ENCODE measurements at regions not wholly inside any gene's neighbourhood (a gene's known extent, or its start where the extent isn't known, plus 50 kb on each side); places are given as distances from the start of the nearest gene placed in this dataset.

DNA sequence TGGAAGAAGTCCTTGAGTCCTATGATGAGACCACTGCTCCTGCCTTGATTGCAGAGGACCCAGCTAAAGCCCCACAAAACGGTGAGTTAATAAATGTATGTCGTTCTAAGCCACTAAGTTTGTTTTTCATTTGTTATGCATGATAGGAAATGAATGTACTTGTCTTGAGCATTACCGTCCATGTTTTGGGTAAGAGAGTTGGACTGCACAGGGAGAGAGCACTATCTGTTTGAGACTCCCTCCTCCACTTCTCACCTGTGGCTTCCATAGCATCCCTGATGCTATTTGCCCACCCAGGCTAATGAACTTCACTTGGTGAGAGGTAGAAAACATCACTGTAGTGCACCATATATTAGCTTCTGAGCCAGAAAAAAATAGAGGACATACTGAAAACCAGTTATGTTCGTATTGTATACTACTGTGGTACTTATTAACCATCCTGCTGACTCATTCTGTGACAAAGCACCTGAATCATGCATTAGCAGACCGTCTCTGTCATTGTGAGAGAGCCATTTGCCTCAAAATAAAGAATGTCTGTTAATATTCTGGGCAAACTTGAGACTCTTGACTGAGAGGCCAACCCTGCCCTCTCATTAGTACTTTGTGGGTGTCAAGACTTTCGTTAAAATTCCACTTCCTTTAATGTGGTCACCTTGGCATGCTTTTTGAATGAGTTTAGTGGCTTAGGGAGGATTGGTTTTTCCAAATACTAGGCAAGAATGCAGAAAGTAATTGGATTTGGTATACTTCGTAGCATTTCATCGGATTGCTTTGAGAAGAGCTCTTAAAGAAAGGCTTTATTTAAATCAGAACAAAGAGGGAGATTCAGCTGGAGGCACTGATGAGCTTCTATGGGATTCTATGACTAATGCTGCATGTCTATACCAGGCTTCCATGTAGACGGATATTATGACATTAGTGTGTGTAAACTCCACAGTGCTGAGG lies 99.3 kb upstream of the GRPR start:
- Histone ChIP-seq H3K9me3 (no peaks in the 10 kb centered on the region), H3K4me3 (replicated peaks in 1 of 3) (no peak overlapping the region), H3K4me1 (no peaks in the 10 kb centered on the region), H3K27me3 (no peaks in the 10 kb centered on the region), H3K36me3 (no peaks in the 10 kb centered on the region), H3K27ac (no peak overlapping the region)
- 61 to 74% methylated on average over 8 to 9 of the region's 9 CpGs for WGBS, 2 donors
- intact Hi-C loops (cut with DNase I), result no loop called here
- no peak for TF ChIP-seq POLR2A (IDR thresholded peaks at IDR 0.05)
- no peak for TF ChIP-seq CTCF (IDR thresholded peaks at IDR 0.05)
- no peak for DNase-seq

GRCh38 chrX:16022580-16023200 lies 100.7 kb upstream of the GRPR start:
- intact Hi-C loops (cut with DNase I), result no loop called here
- no peak for TF ChIP-seq POLR2A (IDR thresholded peaks at IDR 0.05)
- no peak for TF ChIP-seq CTCF (IDR thresholded peaks at IDR 0.05)
- Histone ChIP-seq H3K9me3 (no peaks in the 10 kb centered on the region), H3K36me3 (no peaks in the 10 kb centered on the region), H3K27ac (no peak overlapping the region), H3K4me1 (no peaks in the 10 kb centered on the region), H3K4me3 (replicated peaks in 1 of 3) (no peak overlapping the region), H3K27me3 (no peaks in the 10 kb centered on the region)
- no peak for DNase-seq
- WGBS, 2 donors, result 74 to 86% methylated on average over 1 of the region's 1 CpG

GRCh38 chrX:16018291-16018690 lies 105.1 kb upstream of the GRPR start:
- Histone ChIP-seq H3K27me3 (no peaks in the 10 kb centered on the region), H3K9me3 (no peaks in the 10 kb centered on the region), H3K4me3 (replicated peaks in 1 of 3) (no peak overlapping the region), H3K27ac (no peak overlapping the region), H3K4me1 (no peaks in the 10 kb centered on the region), H3K36me3 (no peaks in the 10 kb centered on the region)
- DNase-seq, result no peak
- TF ChIP-seq POLR2A (IDR thresholded peaks at IDR 0.05), result no peak
- TF ChIP-seq CTCF (IDR thresholded peaks at IDR 0.05), result no peak
- intact Hi-C loops (cut with DNase I), result no loop called here

- DNase-seq, result no peak
- intact Hi-C loops (cut with DNase I), result no loop called here
- no peaks in the 10 kb centered on the region for H3K36me3 ChIP-seq
- H3K27ac ChIP-seq, result no peak overlapping the region
- H3K4me3 ChIP-seq (replicated peaks in 1 of 3), result no peak overlapping the region
- no peaks in the 10 kb centered on the region for H3K27me3 ChIP-seq
- H3K4me1 ChIP-seq, result no peaks in the 10 kb centered on the region
- H3K9me3 ChIP-seq, result no peaks in the 10 kb centered on the region
- no peak for TF ChIP-seq CTCF (IDR thresholded peaks at IDR 0.05)
These were observed 109.2 kb upstream of the GRPR start for GRCh38 chrX:16014171-16014570.

DNA sequence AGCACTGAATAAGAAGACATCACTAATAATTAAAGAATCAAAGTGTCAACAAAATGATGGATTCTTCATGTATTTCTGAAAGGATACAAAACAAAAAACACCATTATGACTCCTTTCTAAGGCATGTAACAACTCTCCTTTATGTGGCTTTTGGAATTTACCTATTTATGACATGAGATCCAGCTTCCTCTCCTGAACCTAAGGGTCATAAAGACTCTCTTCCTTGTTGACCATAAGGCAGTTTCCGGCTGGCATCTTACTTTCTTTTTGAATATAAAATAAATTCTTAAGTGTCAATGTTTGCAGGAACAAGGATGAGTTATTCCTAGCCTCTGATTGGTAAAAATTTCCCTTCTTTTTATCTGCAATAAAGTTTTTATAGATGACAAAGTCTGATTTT lies 111.1 kb upstream of the GRPR start:
- TF ChIP-seq CTCF (IDR thresholded peaks at IDR 0.05) (no peak), POLR2A (IDR thresholded peaks at IDR 0.05) (no peak)
- Histone ChIP-seq H3K27ac (no peak overlapping the region), H3K4me1 (no peaks in the 10 kb centered on the region), H3K9me3 (no peaks in the 10 kb centered on the region), H3K27me3 (no peaks in the 10 kb centered on the region), H3K4me3 (replicated peaks in 1 of 3) (no peak overlapping the region), H3K36me3 (no peaks in the 10 kb centered on the region)
- WGBS, 2 donors, result 92 to 96% methylated on average over 1 of the region's 1 CpG
- no peak for DNase-seq
- intact Hi-C loops (cut with DNase I), result no loop called here

Measured in thyroid gland (tissue), 4 donors.